A673 (cell line): ENCODE measurements at regions not wholly inside any gene's neighbourhood (a gene's known extent, or its start where the extent isn't known, plus 50 kb on each side); places are given as distances from the start of the nearest gene placed in this dataset.

Source experiments
- EZH2 ChIP-seq: fragments of 200-600 bp; sonication (generic); IDR thresholded peaks from 2 replicates; pipeline ENCODE4 v1.6.1; 2017; ENCODE audit warnings: borderline replicate concordance, low read depth, mild to moderate bottlenecking, mixed read lengths, antibody characterized with exemption, low read length; ENCODE audit not compliant: poor library complexity, severe bottlenecking
- TF ChIP-seq, protein P1 (sequence below): fragments of 300-800, 200-600 bp; sonication (generic); conservative IDR thresholded peaks from 2 replicates; pipeline ENCODE4 v1.5.1; 2017; ENCODE audit warnings: low read depth, mild to moderate bottlenecking, antibody characterized with exemption, low read length, moderate library complexity, mixed read lengths

DNA sequence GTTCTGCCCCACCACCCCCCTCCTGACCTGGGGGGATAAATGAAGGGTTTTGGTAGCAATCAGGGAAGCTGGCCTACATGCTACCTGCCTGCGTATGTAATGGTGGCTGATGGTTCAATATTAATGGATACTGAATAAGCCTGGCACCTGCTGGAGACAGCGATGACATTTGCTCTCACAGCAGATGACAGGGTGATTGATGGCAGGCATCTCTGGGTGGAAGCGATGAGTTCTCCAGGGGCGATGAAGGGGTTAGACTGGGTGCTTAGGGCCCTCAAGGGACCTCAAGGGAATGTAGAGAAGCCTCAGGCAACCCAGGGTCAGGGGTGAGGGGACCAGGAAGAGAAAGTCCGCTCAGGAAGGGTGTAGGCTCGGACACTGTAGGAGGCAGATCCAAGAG lies 107.7 kb upstream of the MLN start:
- TF ChIP-seq, protein P1, sequence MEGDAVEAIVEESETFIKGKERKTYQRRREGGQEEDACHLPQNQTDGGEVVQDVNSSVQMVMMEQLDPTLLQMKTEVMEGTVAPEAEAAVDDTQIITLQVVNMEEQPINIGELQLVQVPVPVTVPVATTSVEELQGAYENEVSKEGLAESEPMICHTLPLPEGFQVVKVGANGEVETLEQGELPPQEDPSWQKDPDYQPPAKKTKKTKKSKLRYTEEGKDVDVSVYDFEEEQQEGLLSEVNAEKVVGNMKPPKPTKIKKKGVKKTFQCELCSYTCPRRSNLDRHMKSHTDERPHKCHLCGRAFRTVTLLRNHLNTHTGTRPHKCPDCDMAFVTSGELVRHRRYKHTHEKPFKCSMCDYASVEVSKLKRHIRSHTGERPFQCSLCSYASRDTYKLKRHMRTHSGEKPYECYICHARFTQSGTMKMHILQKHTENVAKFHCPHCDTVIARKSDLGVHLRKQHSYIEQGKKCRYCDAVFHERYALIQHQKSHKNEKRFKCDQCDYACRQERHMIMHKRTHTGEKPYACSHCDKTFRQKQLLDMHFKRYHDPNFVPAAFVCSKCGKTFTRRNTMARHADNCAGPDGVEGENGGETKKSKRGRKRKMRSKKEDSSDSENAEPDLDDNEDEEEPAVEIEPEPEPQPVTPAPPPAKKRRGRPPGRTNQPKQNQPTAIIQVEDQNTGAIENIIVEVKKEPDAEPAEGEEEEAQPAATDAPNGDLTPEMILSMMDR: no peak
- no peak for TF ChIP-seq EZH2
